HG02571 (cell line): ENCODE measurements at regions not wholly inside any gene's neighbourhood (a gene's known extent, or its start where the extent isn't known, plus 50 kb on each side); places are given as distances from the start of the nearest gene placed in this dataset.

Experiments
- ATAC-seq: cut with Tn5 transposase; IDR thresholded peaks from one replicate; pipeline ENCODE4 v1.9.1; 2021; ENCODE audit warnings: mild to moderate bottlenecking, moderate library complexity; ENCODE audit not compliant: unreplicated experiment

GRCh38 chr11:115896084-115896483 is 391.9 kb upstream of the CADM1 start:
- ATAC-seq, result no peak

DNA sequence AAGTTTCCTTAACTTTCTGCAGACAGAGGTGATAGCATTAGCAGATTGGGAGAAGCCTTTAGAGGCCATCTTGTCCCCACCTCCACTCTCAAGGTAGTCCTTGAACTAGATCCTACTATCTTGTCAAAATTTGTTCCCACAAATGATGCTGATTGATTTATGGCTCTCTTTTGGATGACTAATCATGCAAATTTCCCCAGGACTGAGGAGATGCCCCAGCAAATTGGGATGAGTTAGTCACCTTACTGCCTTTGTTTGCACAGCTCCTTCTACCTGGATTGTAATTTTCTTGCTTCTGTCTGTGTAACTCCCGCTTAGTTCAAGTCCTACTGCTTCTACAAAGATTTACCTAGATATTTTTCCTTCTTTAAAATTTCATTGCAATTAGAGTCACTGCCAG is 391.4 kb upstream of the CADM1 start:
- ATAC-seq, result no peak

- no peak for ATAC-seq
These were observed 390.0 kb upstream of the CADM1 start for GRCh38 chr11:115894176-115894575.

DNA sequence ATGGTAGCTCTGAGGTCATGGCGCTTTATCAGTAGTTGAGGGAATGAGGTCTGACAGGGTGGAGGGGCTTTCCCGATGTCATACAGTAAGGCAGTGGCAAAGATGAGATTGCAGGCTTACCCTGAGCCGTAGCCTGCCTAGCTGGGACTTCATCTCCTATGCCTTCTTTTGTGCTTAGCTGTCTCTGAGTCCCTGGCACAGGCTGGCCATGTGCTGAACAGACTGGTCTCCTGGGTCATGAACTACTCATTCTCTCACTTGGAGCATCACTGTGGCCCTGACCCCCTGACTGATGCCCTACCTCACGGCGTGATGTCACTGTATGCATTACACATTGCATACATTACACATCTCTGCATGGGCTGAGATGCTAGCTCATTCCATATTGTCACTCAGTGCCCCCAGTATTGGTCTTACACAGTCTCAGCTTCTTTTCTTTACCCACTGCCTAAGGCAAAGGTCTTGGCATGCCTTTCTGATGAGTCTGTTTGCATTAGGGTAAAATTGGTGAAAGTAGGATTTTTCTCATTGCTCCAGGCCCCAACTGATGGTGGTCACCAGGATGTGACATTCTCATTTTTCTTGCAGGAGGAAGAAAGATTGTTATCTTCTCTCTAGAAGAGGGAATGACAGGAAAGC is 389.4 kb upstream of the CADM1 start:
- ATAC-seq, result no peak

DNA sequence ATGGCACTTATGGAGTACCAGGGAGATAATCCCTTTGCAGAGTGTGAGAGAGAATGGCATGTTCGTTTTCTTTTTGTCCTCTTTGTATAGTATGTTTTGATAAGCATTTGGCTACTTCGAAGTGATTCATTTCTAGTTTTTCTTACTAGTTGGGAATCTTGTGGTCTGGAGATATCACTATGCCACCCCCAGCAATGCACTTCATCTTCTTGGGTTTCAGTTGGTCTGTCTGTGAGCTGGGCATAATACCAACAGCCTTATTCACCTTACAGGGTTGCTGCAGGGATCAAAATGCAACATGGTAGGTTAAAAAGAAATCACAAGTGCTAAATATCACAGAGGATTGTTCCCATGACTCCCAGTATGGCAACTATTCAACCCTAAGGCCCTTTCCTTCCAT is 387.8 kb upstream of the CADM1 start:
- ATAC-seq, result no peak

- no peak for ATAC-seq
These were observed 387.4 kb upstream of the CADM1 start for GRCh38 chr11:115891581-115891980.

DNA sequence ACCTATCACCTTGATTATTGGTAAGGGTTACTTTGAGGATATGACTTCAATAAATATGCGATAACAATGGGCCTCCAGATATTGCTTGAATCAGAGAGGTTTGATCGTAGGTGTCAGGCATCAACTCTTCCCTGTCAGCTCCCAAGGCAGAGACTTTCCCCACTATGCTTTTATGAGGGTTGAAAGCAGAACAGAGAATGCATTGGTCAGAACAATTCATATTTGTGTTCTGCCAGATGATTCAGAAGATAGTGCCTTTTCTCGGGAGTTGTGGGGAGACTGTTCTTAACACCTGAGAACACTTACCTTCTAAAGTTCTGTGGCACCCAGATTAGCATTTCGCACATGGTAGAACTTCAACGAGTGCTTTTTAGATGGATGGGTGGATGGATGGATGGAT is 386.3 kb upstream of the CADM1 start:
- no peak for ATAC-seq

- no peak for ATAC-seq
These were observed 385.5 kb upstream of the CADM1 start for GRCh38 chr11:115889712-115890111.

DNA sequence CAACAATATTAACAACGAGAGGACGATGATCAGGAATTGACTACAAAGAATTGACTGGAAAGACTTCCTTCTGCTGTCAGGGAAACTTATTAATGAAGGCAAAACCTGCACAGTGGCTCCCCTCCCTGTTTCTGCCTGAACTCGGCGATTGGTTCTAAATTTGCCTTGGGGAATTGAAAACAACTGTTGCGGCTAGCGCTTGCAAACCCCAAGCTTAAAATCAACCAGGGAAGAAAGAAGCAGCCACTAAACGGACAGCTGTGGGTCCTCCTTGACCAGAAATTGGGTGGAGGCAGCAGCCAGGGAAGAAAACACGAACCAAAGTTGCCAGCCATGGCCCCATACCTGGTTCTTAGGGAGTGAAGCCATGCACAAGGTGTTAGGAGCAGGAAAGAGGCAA is 383.5 kb upstream of the CADM1 start:
- ATAC-seq, result no peak

DNA sequence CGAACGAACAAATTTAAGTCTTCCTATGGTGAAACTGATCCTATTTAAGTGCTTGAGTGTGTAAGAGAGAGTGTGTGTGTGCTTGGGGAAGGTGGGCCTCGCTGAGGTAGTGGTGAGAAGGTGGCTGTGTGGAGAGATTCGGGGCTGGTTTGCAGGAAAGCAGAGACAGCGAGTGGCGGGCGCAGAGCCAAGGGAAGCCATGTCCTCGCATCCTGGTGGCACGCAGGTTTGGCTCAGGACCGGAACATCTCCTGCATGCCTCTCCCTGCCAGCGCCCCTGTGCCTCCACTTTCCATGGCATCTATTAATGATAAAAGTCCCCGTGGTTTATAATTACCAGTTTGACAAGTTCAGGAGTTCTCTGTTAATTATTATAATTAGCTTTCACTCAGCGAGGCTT is 383.1 kb upstream of the CADM1 start:
- ATAC-seq, result no peak

DNA sequence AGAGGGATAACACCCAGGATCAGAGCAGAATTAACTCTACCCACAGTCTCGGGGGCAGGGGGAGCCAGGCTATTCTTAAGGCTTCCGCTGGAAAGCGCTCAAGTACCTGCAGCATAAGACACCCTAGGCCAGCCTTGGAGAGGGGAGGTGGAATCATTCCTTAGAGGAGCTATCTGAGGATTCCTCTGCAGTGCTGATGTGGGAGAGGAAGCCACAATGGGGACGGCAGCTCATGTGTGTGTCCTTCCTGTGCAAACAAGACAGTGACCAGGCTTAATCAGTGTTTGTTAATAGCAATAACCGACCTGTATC is 382.2 kb upstream of the CADM1 start:
- no peak for ATAC-seq

- ATAC-seq, result no peak
These were observed 381.6 kb upstream of the CADM1 start for GRCh38 chr11:115885535-115886421.

DNA sequence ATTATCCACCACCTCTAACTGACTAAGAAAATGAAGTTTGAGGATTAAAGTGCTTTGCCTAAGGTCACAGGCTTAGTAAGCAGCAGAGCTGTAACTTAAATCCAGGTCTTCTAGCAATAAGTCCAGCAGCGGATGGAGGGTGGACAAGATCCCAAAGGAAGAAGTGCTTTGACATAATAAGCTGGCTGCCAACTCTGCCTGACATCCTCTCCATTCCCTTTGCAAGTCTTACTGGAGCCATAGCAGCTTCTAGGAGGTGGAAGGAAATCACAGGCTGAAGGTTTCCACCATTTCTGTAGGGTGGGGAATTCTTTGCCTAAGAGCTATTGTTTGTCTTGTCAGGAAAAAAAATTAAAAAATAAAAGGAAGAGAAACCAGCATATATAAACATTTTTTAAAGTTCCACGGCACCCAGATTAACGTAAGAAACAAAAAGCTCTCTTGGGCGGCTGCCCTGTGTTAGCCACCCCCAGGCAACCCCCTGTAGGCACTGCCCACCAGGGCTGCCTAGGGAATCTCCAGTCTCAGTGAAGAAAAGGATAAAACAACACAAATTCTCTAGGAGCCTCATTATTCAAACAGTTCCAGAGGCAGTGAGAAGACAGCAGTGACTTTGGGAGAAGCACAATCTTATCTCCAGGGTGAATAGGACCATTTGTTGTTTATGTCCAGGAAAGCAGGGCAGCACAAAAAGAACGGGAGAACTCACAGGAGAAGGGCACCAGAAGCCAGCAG is 380.8 kb upstream of the CADM1 start:
- ATAC-seq, result no peak

- peak; percentile 76 for ATAC-seq
These were observed 370.6 kb upstream of the CADM1 start for GRCh38 chr11:115874843-115875242.

- no peak for ATAC-seq
These were observed 369.6 kb upstream of the CADM1 start for GRCh38 chr11:115873813-115874212.

DNA sequence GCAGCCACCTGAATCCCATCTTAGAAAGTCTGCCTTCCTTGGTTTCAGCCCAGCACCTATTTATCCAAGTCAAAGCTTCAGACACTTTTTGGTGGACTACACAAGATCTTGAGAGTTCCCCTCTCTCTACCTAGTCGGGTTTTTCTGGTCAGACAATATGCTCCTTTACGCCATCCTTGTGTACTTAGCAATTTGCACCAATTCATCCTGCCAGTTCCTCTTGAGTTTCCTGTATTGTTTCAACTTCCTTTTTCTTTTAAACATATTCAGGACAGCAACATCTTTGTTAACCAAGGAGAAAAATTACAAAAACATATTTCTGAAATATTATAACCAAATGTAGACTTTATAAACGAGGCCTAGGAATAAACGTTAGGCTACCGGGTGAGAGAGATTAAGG is 368.2 kb upstream of the CADM1 start:
- no peak for ATAC-seq

DNA sequence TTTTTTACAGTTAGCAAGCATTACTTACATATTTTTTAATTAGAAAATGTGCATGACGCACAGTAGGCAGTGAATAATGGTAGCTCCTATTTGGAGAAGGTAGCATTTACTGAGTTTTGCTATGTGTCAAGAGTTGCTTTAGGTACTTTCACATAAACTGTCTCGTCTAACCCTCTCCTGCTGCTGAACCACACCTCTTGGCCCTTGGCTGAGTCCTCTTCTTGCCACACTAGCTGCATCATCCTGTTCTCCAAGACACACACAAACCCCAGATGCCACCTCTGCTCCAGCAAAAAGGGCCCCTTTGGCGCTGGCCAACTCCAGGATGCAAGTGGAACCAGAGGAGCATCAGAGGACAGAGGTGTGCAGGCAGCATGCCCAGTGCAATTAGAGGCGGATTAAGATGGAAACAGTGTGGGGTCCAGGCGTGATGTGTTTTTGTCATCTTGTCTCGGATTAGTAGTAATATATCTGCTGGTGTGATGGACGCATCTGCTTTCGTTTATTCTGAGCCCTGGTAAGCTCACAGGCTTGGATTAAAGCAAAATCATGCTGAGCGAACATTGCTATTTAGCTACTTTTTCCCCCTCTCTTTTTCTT is 367.0 kb upstream of the CADM1 start:
- no peak for ATAC-seq

- peak; percentile 67 for ATAC-seq
These were observed 365.7 kb upstream of the CADM1 start for GRCh38 chr11:115869780-115870431.

GRCh38 chr11:115869131-115869530 is 364.9 kb upstream of the CADM1 start:
- no peak for ATAC-seq

GRCh38 chr11:115860246-115860645 is 356.0 kb upstream of the CADM1 start:
- no peak for ATAC-seq

- no peak for ATAC-seq
These were observed 344.4 kb upstream of the CADM1 start for GRCh38 chr11:115848611-115849010.
